GM19452 (cell line): ENCODE measurements at regions not wholly inside any gene's neighbourhood (a gene's known extent, or its start where the extent isn't known, plus 50 kb on each side); places are given as distances from the start of the nearest gene placed in this dataset.
"Not testable (repeated sequence)": the region's sequence is repeated elsewhere in the genome, so short reads cannot be mapped to it uniquely, and the experiment has no call there.

Source experiments
- ATAC-seq: cut with Tn5 transposase; IDR thresholded peaks from one replicate; pipeline ENCODE4 v1.9.1; 2021; ENCODE audit not compliant: unreplicated experiment

DNA sequence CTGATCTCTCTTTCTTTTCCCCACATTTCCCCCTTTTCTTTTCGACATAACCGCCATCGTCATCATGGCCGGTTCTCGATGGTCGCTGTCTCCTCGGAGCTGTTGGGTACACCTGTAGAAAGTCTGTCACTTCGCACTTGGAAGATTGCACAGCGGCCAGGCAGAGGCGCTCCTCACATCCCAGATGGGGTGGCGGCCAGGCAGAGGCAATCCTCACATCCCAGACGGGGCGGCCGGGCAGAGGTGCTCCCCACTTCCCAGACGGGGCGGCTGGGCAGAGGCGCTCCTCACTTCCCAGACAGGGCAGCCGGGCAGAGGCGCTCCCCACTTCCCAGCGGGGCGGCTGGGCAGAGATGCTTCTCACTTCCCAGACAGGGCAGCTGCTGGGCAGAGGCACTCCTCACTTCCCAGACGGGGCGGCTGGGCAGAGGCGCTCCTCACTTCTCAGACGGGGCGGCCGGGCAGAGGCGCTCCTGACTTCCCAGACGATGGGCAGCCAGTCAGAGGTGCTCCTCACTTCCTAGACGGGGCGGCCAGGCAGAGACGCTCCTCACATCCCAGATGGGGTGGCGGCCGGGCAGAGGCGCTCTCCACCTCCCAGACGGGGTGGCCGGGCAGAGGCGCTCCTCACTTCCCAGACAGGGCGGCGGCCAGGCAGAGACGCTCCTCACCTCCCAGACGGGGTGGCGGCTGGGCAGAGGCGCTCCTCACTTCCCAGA is 110.7 kb downstream of the C5orf15 start:
- not testable (repeated sequence) for ATAC-seq

DNA sequence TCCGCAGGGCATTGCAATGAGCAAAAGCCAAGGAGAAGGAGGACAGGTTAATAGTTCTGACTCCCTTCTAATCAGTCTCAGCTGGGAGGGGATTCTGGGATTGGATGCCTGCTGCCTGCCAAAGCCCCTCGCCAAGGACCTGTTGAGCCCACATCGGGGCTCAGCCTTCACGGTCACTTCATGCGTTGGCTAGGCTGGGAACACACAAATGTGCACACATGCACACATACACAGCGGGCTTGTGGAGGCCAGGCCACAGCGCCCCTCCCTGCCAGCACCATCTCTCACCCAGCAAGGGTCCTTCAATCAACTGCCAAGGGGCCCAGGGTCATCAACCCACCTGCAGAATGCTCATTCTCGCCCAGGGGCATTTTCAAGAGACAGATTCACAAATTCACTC is 113.9 kb downstream of the C5orf15 start:
- no peak for ATAC-seq

DNA sequence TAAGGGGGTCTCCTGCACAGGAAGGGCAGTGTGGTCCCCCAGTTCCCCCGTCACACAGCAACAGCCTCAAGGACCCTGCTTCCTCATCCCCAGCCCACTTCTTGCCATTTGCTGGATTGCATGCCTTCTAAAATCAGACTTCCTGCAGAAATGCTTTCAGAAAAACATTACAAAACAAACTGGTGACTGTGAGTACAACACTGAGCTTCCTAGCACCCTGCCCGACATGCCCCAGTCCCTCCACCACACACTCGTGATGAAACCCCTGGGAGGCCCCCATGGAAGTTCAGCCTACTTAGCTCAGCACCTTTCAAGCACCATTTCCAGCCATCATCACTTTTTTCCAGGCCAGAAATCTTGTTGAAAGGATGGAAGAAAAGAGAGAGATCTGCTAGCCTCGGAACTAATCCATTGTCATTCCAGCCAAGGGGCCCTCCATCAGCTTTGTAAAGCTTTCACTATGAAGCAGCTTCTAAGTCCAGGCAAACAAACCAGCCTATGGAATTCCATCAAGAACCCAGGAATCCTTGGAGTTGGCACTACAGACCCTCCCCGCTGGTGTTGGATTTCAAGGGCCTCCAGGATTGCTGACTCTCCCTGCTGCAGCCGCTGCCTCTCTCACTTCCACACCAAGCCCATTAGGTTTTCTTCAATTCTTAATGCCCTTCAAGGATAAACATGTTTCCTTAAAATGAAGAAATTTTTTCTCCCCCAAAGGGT is 114.6 kb downstream of the C5orf15 start:
- ATAC-seq: no peak

DNA sequence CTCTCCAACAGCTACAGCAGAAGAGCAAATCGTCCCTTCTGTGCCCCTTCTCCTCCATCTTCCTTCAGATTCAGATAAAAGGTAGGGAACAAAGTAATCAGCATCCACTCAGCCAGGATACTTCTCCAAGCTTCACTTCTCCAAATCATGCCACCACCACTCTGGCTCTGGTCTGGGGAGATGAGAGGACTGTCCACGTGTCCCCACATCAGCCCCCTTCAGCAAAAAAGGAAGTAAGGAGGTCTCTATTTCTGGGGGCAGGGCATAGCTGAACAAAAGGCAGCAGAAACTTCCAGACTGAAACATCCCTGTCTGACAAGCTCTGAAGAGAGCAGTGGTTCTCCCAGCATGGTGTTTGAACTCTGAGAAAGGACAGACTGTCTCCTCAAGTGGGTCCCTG is 116.9 kb downstream of the C5orf15 start:
- ATAC-seq: no peak

DNA sequence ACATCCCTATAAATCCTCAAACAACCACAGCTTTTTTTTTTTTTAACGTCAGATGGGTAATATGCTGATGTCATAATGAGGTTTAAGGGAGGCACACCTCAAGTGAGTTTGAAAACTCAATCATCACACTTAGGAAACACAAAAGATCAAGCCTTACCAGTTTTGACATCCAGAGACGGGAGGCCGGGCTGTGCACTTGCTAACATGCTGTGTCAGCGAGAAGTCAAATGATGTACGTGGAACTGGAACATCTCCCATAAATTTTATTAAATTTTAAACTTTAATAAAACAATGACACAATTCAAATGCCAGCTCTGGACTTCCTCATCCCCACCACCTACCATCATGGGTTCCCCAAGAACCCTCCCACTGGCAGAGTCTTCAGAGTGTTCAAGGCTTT is 117.6 kb downstream of the C5orf15 start:
- no peak for ATAC-seq

DNA sequence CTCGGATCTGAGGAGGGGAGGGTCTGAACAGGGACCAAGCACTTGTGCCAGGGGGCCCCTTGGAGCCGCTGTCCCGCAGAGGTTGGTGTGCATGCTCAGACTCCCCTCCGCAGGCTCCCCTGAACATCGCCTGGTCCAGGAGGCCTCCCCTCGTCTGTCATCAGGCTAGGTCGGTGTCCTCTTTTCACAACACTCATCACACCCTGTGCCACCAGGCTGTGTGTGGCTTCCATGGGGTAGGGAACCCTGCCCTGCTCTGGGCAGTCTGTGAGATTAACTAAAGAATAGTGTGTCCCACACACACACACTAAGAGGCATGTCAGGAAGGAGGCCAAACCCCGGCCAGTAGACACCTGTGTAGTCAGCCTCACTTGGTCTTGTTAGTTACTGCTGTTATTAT is 119.3 kb downstream of the C5orf15 start:
- no peak for ATAC-seq

DNA sequence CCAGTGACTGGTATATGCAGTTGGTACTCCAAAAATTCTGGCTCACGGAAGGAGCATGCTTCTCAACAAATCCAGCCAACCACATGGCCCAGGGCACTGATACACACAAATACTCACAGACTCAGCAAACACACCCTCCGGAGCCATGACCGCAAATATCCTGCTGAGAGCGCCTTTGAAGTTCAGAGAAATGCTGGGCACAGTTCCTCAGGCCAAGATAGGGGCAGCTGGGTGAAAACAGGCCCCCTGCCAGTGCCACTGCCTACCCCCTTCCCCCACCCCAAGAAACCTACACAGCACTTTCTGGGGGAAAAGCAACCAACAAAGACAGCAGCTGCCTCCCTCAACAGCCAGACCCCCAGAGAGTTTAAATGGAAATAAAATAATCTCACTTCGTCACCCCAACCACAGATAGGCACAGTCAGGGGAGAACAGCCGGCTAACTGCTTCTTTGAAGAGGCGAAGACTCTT is 120.0 kb downstream of the C5orf15 start:
- no peak for ATAC-seq

DNA sequence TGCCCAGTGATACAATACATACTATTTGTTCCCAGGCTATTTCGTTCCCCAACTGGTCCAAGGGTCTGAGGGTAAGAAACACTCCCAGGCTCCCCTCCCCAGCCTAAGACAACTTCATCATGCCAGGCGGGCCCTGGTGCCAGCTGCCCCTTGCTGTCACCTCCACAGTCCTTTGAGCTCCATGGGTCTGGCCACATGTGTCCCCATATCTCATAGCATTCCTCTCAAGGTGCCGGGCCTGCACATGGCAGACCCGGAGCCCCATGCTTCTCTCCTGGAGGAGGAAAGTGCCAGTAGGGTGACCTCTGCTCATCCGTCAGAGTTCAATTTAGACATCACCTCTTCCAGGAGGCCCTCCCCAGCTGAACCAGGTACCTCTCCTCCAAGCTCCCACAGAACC is 120.5 kb downstream of the C5orf15 start:
- ATAC-seq: no peak

DNA sequence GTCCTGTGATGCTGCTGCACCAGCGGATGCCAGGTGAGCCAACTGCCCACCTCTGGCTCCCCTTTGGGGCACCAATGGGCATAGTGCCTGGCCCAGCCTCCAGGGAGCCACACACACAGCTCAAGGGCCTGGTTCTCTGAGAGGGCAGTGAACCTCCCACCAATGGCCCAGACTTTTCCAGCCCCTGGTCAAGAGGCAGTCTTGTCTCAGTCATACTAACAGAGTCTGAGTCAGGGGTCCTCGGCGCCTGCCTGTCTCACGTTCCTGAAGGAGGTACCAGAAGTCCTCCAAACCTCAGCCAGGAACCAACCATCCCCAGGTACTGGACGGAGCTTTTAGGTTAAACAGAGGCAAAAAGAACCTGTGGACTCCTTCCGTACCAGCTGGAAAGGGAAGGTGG is 121.1 kb downstream of the C5orf15 start:
- no peak for ATAC-seq

DNA sequence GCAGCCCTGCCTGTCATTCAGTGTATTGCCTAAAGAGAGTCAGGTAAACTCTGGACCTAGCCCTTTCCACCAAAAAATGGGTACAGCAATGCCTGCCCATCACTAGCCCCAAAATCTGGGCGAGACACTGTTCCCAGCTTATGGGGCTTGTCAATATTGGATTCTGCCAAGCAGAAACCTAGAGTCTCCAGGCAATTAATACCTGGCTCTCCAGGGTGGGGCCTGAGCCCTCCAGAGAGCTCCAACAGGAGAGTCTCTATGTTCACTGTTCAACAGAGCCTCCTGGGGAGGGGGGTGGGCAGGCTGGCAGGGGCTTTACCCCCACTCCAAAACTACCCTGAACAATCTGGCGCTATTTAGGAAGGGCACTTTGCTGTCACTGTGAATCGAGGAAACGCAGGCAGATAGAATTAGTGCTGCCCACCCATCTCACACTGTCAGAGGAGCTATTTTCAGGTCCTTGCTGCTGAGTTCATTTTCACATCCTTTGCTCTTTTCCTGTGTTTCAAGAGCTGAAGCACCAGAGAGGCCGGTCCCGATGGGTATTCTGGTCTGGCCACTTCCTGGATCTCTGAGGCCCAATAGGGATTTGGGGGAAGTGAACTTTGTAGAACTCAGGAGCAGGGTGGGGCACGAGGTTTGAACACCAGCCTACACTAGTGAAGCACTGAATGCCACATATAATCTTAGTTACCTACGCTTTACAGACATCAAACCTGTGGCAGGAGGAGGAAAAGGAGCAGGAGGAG is 121.8 kb downstream of the C5orf15 start:
- peak; percentile 59 for ATAC-seq

DNA sequence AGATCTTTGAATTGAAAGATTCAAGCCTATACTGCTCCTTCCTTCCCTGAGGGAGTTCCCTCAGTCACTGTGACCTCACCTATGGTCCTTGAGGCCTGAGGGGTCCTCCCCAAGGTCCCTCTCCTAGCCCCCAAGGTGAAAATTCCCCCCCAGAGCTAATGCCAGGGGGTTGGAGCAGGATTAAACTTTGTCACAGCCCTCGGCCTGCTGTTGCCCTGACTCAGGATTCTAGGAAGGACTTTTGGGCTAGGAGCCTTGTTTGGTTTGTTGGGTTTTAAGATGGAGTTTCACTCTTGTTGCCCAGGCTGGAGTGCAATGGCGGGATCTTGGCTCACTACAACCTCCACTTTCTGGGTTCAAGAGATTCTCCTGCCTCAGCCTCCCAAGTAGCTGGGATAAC is 123.2 kb downstream of the C5orf15 start:
- ATAC-seq: no peak

DNA sequence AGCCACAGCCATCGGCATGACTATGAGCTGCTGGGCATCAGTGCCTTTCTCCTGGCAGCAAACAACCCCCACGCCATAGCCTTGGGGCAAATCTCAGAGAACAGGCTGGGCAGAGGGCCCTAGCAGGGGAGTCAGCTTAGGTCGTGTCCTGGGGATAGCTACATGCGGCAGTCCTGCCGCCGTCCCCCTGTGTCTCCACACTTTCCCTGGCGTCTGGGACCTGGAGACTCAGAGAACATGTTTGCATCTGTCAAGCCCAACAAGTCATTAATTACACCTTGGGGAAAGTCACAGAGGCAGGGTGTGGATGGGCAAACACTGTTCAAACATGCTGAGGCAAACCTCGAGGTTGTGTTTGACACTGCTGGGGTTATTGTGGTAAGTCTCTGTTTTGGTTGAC is 123.6 kb downstream of the C5orf15 start:
- ATAC-seq: no peak

DNA sequence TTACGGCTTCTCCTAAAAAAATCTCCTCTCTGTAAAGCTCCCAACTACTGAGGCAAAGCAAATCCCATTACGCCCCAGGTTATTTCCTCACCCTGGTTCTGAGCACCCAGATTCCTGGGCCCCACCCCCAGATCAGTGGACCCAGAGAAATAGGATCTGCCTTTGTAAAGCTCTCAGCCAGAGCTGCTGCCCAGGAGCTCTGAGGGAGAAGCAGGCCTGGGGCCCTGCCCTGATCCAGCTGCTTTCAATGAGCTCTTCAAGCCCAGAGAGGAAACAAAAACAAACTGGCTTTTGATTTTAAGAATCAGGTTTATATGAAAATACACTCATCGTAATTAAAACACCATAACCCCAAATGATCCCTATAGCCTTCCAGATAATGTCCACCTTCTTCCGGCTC is 124.5 kb downstream of the C5orf15 start:
- ATAC-seq: no peak

DNA sequence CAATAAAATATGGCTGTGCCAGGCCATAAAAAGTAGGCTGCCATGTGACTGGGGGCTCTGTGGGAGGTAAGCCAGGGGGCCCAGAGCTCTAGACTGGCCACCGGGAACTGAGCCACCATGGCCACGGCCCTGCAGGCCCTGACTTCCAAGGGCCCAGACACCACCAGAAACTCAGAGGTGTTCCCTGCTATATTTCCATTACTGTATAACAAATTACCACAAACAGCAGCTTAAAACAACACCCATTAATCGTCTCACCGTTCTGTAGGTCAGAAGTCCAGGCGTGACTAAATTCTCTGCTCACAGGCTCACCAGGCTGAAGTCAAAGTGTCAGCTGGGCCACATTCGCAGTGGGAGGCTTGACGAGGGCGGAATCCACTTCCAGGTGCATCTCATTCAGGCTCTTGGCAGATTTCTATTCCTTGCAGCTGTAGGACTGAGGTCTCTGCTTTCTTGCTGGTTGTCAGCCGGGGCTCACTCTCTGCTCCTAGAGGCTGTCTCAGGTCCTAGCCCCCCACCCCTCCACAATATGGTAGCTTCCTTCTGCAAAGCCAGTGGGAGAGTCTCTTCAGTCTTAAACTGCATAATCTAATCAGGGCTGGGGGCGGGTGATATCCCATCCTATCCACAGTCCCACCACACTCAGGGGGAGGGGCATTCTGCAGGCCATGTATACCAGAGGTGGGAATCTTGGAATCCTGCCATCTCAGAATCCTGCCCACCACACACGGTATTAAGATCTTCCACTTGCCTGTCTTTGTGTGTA is 125.4 kb downstream of the C5orf15 start:
- no peak for ATAC-seq

DNA sequence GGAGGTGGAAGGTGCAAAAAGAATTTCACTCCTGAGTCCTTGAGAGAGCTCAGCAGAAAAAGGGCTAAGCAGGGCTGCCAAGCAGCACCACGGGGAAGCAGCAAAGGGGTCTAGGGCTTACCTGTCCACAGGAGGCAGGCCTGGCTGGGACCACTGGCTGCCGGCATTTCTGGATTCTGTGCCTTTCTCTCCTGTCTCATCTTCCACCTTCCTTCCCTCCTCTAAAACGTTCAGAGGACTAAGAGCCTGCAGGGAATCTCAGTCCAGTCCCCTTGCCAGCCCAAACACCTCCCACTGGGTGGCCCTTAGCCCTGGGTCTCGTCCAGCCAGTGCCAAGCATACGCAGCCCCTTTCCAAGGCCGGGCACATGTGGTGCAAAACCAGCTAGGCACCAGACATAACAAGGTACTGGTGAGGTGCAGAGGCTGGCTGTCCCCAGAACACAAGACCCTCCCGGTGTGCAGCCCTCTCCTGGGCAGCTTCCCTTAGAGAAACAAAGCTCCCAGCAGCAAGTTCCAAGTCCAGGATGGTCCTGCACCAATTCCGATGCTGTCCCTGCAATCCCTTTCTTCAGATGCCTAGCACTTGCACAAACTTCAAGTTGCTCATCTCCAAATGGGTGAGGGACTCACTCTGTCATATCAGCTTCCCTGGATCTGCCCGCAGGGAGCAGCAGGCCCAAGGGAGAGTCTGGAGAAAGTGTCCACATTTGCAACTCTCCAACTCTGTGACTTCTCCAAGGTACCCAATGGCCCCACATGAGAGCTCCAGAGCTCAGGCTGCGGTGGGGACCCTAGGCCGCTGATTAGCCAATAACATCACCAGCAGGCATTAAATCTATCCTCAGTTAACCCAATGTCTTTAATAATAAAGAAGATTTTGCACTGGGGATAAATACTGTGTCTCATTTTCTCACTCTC is 126.3 kb downstream of the C5orf15 start:
- ATAC-seq: no peak

DNA sequence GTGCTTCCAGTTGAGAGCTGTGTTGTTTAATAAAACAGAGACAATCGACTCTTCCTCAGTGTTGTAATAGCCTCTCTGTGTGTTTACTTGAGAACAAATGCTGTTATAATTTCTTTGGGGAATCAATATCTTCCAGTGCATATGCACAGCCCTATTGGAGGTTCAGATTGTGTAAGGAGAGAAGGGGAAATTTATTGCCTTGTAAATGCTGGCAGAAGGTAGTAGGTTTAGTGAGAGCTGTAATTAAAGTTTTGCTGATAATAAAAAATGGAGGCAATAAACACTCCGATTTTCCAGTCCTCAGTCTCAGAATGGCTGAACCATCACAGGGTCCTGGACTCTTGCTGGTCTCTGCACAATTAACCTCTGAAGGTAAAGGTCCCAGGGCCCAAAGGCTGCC is 128.3 kb downstream of the C5orf15 start:
- ATAC-seq: no peak

DNA sequence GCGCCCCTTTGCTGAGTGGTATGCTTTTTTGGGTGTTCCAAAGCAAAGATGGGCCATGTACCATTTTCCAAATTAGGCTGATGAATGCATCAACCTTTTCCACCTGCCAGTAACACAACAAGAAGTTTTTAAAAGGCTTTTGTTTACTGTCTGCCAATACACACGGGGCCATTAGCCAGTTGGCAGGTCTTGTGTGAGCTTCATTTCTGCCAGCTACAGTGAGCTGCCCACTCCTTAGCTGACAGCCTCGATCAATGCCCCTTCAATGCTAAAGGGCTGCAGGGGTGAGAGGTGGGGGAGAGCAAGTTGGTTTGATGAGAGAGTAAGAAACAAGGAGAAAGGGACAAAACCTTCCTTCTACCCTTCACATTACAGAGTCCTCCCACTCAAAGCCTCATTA is 128.7 kb downstream of the C5orf15 start:
- no peak for ATAC-seq

DNA sequence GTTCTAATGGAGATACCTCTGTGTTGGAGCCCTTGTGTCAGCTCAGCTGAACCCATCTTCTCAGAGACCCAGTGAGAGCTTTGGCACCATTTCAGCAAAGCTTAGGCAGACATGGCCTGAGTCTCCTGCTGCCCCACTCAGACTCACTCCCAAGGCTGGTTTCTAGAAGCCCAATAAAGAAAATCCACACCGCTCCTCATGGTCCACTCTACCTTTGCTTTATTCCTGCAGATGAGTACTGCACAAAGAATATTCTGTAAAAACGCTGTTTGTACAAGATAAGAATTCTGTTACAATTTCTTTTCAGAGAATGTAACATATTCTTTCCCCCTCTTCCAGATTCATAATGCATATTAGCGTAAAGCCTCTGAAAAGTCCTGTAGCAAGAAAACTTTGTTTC is 129.3 kb downstream of the C5orf15 start:
- no peak for ATAC-seq

DNA sequence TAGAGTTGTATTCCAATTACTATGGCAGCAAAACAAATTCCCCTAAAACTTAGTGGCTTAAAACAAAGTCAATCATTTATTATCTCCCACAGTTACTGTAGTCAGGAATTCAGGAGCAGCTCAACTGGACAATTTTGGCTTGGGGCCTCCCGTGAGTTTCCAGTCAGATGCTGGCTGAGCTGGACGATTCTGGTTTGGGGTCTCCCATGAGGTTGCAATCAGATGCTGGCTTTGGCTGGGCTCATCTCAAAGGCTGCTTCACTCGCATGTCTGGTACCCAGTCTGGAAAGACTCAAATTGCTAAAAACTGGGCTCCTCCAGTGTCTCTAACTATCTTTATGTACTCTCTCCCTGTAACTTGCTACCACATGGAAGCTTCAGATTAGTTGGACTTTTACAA is 130.1 kb downstream of the C5orf15 start:
- no peak for ATAC-seq
